ENCODE measurements at regions not wholly inside any gene's neighbourhood (a gene's known extent, or its start where the extent isn't known, plus 50 kb on each side); places are given as distances from the start of the nearest gene placed in this dataset.
"Not testable (repeated sequence)": the region's sequence is repeated elsewhere in the genome, so short reads cannot be mapped to it uniquely, and the experiment has no call there.

DNA sequence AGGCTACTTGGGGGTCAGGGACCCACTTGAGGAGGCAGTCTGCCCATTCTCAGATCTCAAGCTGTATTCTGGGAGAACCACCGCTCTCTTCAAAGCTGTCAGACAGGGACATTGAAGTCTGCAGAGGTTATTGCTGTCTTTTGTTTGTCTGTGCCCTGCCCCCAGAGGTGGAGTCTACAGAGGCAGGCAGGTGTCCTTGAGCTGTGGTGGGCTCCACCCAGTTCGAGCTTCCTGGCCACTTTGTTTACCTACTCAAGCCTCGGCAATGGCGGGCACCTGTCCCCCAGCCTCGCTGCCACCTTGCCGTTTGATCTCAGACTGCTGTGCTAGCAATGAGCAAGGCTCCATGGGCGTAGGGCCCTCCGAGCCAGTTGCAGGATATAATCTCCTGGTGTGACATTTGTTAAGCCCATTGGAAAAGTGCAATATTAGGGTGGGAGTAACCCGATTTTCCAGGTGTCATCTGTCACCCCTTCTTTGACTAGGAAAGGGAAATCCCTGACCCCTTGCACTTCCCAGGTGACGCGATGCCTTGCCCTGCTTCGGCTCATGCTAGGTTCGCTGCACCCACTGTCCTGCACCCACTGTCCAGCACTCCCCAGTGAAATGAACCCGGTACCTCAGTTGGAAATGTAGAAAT is 96.4 kb downstream of the ZNF92 start:
- TF ChIP-seq CTCF (IDR thresholded peaks at IDR 0.05; ENCODE audit: low read depth, low read length); EZH2phosphoT487 (IDR thresholded peaks at IDR 0.05; ENCODE audit: low read depth): not testable (repeated sequence)

All from OCI-LY3 (cell line).